ENCODE measurements at regions not wholly inside any gene's neighbourhood (a gene's known extent, or its start where the extent isn't known, plus 50 kb on each side); places are given as distances from the start of the nearest gene placed in this dataset.

- Histone ChIP-seq H3K9me3 (no peaks in the 10 kb centered on the region), H3K27me3 (no peaks in the 10 kb centered on the region), H3K4me3 (no peak overlapping the region), H3K4me1 (no peaks in the 10 kb centered on the region), H3K27ac (no peak overlapping the region), H3K36me3 (no peaks in the 10 kb centered on the region)
- no peak for TF ChIP-seq CTCF (IDR thresholded peaks at IDR 0.05)
- TF ChIP-seq EP300 (IDR thresholded peaks at IDR 0.05), result no peak
- no peak for TF ChIP-seq POLR2AphosphoS5 (IDR thresholded peaks at IDR 0.05)
- no peak for TF ChIP-seq POLR2A (IDR thresholded peaks at IDR 0.05)
- ATAC-seq, result no peak
- 90 to 96% methylated on average over 4 of the region's 4 CpGs for WGBS, 2 donors (ENCODE audit: low coverage in 1 of 2)
Measured at GRCh38 chr12:89072294-89073026, 279.8 kb downstream of the DUSP6 start.

- no peak for TF ChIP-seq POLR2AphosphoS5 (IDR thresholded peaks at IDR 0.05)
- TF ChIP-seq CTCF (IDR thresholded peaks at IDR 0.05), result no peak
- TF ChIP-seq EP300 (IDR thresholded peaks at IDR 0.05), result no peak
- TF ChIP-seq POLR2A (IDR thresholded peaks at IDR 0.05), result no peak
- 85 to 100% methylated on average over 1 of the region's 1 CpG for WGBS, 2 donors (ENCODE audit: low coverage in 1 of 2)
Measured at GRCh38 chr12:89070603-89071002, 281.7 kb downstream of the DUSP6 start.

GRCh38 chr12:89069431-89069830 is 282.9 kb downstream of the DUSP6 start:
- no peak overlapping the region for H3K27ac ChIP-seq
- TF ChIP-seq EP300 (IDR thresholded peaks at IDR 0.05), result no peak
- no peak for TF ChIP-seq CTCF (IDR thresholded peaks at IDR 0.05)
- TF ChIP-seq POLR2AphosphoS5 (IDR thresholded peaks at IDR 0.05), result no peak
- WGBS, 2 donors (ENCODE audit: low coverage in 1 of 2), result 73 to 91% methylated on average over 2 of the region's 2 CpGs
- no peak overlapping the region for H3K4me3 ChIP-seq
- no peak for ATAC-seq
- H3K4me1 ChIP-seq, result no peaks in the 10 kb centered on the region
- no peaks in the 10 kb centered on the region for H3K27me3 ChIP-seq
- H3K9me3 ChIP-seq, result no peaks in the 10 kb centered on the region
- H3K36me3 ChIP-seq, result no peaks in the 10 kb centered on the region

More at GRCh38 chr12:89070603-89071002, 281.7 kb downstream of the DUSP6 start:
- Histone ChIP-seq H3K27me3 (no peaks in the 10 kb centered on the region), H3K4me1 (no peaks in the 10 kb centered on the region), H3K36me3 (no peaks in the 10 kb centered on the region), H3K27ac (no peak overlapping the region), H3K9me3 (no peaks in the 10 kb centered on the region), H3K4me3 (no peak overlapping the region)
- no peak for ATAC-seq

- Histone ChIP-seq H3K4me1 (no peaks in the 10 kb centered on the region), H3K4me3 (no peak overlapping the region), H3K27me3 (no peaks in the 10 kb centered on the region), H3K36me3 (no peaks in the 10 kb centered on the region), H3K9me3 (no peaks in the 10 kb centered on the region), H3K27ac (no peak overlapping the region)
- TF ChIP-seq EP300 (IDR thresholded peaks at IDR 0.05), result no peak
- TF ChIP-seq POLR2AphosphoS5 (IDR thresholded peaks at IDR 0.05), result no peak
- no peak for TF ChIP-seq POLR2A (IDR thresholded peaks at IDR 0.05)
- no peak for TF ChIP-seq CTCF (IDR thresholded peaks at IDR 0.05)
- WGBS, 2 donors (ENCODE audit: low coverage in 1 of 2), result 30 to 56% methylated on average over 1 to 2 of the region's 2 CpGs
- no peak for ATAC-seq
Measured at GRCh38 chr12:89067421-89068187, 284.7 kb downstream of the DUSP6 start.

- Histone ChIP-seq H3K4me3 (no peak overlapping the region), H3K27ac (no peak overlapping the region), H3K36me3 (no peaks in the 10 kb centered on the region), H3K4me1 (no peaks in the 10 kb centered on the region), H3K9me3 (no peaks in the 10 kb centered on the region), H3K27me3 (no peaks in the 10 kb centered on the region)
- TF ChIP-seq POLR2A (IDR thresholded peaks at IDR 0.05) (no peak), CTCF (IDR thresholded peaks at IDR 0.05) (no peak), EP300 (IDR thresholded peaks at IDR 0.05) (no peak), POLR2AphosphoS5 (IDR thresholded peaks at IDR 0.05) (no peak)
- 89 to 94% methylated on average over 3 of the region's 3 CpGs for WGBS, 2 donors (ENCODE audit: low coverage in 1 of 2)
- no peak for ATAC-seq
Measured at GRCh38 chr12:89064780-89065179, 287.5 kb downstream of the DUSP6 start.

Measured in gastroesophageal sphincter (tissue), 4 donors.